ENCODE measurements at regions not wholly inside any gene's neighbourhood (a gene's known extent, or its start where the extent isn't known, plus 50 kb on each side); places are given as distances from the start of the nearest gene placed in this dataset.

DNA sequence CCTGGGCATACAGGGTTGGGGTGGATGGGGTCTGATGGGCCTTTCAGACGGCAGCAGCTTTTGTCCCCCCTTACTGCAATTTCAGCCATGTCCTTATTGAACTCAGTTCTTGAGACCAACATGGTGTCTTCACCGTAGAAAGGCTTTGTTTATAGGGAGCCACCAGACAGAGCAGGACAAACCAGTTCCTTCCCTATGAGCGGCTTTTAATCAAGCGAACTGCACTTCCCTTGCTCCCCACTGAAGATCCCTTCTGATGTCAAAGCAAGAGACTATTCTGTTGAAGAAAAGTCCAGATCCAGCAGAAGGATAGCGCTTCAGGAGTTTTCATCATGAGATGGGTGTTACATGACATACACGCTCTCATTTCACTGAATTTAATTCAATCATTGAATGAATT is 100.4 kb downstream of the CD47 start:
- no peak for TF ChIP-seq POLR2A (IDR thresholded peaks at IDR 0.05)
- TF ChIP-seq, protein P1, sequence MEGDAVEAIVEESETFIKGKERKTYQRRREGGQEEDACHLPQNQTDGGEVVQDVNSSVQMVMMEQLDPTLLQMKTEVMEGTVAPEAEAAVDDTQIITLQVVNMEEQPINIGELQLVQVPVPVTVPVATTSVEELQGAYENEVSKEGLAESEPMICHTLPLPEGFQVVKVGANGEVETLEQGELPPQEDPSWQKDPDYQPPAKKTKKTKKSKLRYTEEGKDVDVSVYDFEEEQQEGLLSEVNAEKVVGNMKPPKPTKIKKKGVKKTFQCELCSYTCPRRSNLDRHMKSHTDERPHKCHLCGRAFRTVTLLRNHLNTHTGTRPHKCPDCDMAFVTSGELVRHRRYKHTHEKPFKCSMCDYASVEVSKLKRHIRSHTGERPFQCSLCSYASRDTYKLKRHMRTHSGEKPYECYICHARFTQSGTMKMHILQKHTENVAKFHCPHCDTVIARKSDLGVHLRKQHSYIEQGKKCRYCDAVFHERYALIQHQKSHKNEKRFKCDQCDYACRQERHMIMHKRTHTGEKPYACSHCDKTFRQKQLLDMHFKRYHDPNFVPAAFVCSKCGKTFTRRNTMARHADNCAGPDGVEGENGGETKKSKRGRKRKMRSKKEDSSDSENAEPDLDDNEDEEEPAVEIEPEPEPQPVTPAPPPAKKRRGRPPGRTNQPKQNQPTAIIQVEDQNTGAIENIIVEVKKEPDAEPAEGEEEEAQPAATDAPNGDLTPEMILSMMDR (IDR thresholded peaks at IDR 0.05): no peak

All from Peyer's patch (tissue), 4 donors.